ENCODE measurements at regions not wholly inside any gene's neighbourhood (a gene's known extent, or its start where the extent isn't known, plus 50 kb on each side); places are given as distances from the start of the nearest gene placed in this dataset.
A peak's percentile ranks its signal among the peaks of the same experiment; 100 is the strongest.
"Not testable (repeated sequence)": the region's sequence is repeated elsewhere in the genome, so short reads cannot be mapped to it uniquely, and the experiment has no call there.

GRCh38 chr1:221283532-221283931 lies 404.3 kb downstream of the HLX start:
- DNase-seq (ENCODE audit: low read depth in 4 of 4, low spot score in 2 of 4): no peak

- DNase-seq (ENCODE audit: low read depth in 4 of 4, low spot score in 2 of 4): peak in 2 of 4 donors; percentile 32 to 34
Measured at GRCh38 chr1:221284028-221284427, 404.8 kb downstream of the HLX start.

DNA sequence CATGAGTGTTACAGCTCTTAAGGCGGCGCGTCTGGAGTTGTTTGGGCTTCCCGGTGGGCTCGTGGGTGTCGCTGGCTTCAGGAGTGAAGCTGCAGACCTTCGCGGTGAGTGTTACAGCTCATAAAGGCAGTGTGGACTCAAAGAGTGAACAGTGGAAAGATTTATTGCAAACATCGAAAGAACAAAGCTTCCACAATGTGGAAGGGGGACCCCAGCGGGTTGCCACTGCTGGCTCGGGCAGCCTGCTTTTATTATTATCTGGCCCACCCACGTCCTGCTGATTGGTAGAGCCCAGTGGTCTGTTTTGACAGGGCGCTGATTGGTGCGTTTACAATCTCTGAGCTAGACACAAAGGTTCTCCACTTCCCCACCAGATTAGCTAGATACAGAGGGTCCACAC lies 405.7 kb downstream of the HLX start:
- not testable (repeated sequence) for DNase-seq (ENCODE audit: low read depth in 4 of 4, low spot score in 2 of 4)

- DNase-seq (ENCODE audit: low read depth in 4 of 4, low spot score in 2 of 4): not testable (repeated sequence)
Measured at GRCh38 chr1:221285458-221286210, 406.4 kb downstream of the HLX start.

GRCh38 chr1:221286399-221286798 lies 407.2 kb downstream of the HLX start:
- no peak for DNase-seq (ENCODE audit: low read depth in 4 of 4, low spot score in 2 of 4)

- no peak for DNase-seq (ENCODE audit: low read depth in 4 of 4, low spot score in 2 of 4)
Measured at GRCh38 chr1:221289103-221289502, 409.9 kb downstream of the HLX start.

GRCh38 chr1:221290669-221291068 lies 411.4 kb downstream of the HLX start:
- no peak for DNase-seq (ENCODE audit: low read depth in 4 of 4, low spot score in 2 of 4)

DNA sequence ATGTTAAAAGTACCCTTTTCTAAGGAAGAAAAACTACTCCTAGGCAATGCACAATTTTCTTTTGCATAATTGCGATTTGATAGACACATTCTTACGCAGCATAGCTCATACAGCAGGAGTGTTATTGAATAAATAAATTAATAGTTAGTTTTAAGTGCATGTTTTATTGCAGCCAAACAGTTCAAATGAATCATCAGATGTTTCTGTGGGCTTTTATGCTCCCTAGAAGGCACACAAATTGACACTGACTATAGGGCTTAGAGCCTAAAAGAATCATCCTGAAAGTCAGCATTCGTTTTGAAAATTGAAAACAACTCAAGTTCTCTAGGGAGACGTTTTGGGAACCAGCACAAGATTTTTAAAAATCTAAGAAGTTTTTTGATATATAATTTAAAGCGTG lies 411.9 kb downstream of the HLX start:
- no peak for DNase-seq (ENCODE audit: low read depth in 4 of 4, low spot score in 2 of 4)

GRCh38 chr1:221292652-221293051 lies 413.4 kb downstream of the HLX start:
- no peak for DNase-seq (ENCODE audit: low read depth in 4 of 4, low spot score in 2 of 4)

DNA sequence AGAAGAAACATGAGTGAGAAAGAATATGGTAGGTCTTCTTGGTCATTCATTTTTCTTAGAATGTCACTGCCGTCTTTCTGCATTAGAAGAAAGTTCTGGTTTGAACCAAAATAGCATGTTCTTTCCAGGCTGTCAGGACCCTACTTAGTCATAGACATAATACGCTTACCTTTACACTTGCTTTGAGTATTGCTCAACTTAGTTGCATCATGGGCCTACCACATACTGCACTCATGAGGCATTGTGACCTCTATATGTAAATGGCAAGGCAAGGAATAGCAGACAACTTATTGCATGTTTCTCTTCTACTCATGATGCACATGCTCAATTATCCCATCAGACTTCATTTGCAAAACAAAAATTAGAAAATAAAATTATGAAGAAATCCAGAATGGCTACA lies 415.0 kb downstream of the HLX start:
- no peak for DNase-seq (ENCODE audit: low read depth in 4 of 4, low spot score in 2 of 4)

- DNase-seq (ENCODE audit: low read depth in 4 of 4, low spot score in 2 of 4): no peak
Measured at GRCh38 chr1:221302357-221302756, 423.1 kb downstream of the HLX start.

DNA sequence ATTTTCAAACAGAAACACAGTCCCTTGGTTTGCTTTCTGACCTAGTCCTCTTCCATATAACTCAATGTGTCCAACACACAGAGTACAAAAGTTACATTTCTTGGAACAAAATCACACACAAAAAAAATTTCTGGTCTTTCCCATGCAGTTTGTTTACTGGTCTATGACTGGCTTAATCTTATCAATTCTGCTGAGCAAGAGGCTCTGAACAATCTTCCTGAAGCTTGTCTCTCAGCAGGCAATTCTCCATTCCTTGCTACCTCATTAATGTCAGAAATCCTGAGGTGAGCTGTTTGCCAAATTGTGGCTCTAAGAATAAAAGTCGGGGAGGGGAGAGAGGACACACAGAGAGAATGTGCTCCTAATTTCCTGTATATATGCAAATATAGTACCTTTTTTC lies 423.6 kb downstream of the HLX start:
- DNase-seq (ENCODE audit: low read depth in 4 of 4, low spot score in 2 of 4): no peak

- DNase-seq (ENCODE audit: low read depth in 4 of 4, low spot score in 2 of 4): no peak
Measured at GRCh38 chr1:221303623-221304022, 424.4 kb downstream of the HLX start.

DNA sequence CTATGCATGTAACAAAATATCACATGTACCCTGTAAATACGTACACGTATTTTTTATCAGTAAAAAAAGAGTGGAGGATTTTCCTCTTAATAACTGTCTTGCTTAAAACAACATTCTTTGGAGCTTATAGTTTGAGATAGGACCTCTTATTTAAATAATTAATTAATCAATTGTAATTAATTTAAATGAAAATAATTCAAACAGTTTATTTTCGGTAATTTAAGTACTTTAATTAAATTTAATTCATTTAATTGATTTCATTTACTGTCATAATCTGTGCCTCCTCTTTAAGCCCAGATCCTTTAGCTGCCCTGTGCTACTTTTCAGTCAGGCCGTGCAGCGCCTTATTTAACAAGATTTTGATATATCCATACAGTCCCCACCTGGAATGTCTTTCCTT lies 427.0 kb downstream of the HLX start:
- no peak for DNase-seq (ENCODE audit: low read depth in 4 of 4, low spot score in 2 of 4)

DNA sequence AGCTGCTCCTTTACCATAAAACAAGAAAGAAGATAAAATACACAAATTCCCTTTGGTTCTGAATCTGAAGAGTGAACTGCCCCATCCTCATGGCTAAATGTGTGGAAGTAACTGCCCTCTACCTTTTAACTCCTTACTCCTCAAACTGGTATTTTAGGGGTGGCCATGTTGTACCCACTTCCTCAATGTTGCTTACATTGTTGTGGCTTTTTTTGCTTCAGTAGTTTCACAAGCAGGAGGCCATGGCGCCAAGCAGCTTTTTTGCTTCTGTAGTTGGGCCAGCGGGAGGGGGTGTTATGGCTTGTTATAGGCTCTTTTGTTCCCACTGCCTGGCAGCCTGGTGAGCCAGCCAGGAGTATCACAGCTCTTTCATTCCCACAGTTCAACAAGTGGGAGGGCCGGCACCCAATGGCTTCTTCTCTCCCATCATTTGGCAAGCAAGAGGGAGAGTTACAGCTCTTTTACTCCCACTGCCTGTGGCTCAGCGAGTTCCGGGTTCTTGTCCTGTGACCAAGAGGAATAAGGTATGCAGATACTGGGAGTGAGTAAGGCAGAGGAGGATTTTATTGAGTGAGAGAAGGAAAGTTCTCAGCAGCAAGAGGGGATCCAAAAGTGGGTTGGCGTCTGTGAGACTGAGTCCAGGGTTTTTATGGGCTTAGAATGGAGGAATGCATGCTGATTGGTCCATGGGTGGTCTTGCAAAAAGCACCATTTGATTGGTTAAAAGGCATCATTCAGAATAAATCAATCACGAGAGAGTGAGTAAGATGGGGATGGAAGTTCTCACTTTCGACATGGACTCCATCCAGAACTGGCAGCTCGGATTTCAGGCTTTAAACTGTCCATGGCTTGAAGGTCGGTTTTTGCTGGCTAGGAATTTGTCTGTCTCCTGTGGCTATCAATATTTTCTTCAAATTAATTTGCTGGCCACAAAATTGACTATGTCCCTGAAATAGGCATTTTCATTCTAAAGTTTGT lies 429.6 kb downstream of the HLX start:
- DNase-seq (ENCODE audit: low read depth in 4 of 4, low spot score in 2 of 4): no peak

DNA sequence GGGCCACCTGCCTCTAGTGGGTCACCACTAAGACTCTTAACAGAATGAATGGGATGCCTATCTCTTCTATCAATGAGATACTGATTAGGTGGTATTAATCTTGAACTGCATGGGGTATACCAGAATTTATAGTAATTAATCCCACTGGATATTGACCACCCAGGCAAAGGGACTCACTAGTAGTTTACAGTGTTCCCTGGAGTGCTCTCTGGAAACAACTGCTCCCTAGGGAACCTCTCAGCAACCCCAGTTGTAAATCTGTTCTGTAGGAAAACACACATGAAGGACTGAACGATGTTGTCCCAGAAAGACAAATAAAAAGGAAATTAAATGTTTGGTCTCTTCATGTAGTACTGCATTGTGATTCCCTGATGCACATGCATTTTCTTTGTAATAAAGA lies 430.5 kb downstream of the HLX start:
- no peak for DNase-seq (ENCODE audit: low read depth in 4 of 4, low spot score in 2 of 4)

GRCh38 chr1:221310180-221310579 lies 430.9 kb downstream of the HLX start:
- DNase-seq (ENCODE audit: low read depth in 4 of 4, low spot score in 2 of 4): no peak

DNA sequence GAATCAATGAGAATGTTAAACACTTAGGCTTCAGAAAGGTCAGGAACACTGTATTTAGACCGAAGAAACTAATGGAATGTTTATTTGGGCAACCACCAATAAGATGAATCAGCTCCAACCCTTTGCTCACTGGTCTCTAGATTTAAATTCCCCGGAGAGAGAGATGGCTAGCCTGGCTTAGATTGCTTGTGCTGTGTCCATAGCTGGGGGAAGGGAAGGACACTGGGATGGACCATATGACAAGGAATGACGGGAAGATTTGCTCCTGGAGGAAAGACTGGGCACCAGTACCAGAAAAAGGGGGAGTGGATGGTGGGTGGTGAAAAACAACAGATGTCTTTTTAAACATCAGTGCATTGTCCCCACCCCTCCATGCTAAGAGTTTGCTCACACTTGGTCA lies 426.6 kb downstream of the DUSP10 start:
- DNase-seq (ENCODE audit: low read depth in 4 of 4, low spot score in 2 of 4): no peak

DNA sequence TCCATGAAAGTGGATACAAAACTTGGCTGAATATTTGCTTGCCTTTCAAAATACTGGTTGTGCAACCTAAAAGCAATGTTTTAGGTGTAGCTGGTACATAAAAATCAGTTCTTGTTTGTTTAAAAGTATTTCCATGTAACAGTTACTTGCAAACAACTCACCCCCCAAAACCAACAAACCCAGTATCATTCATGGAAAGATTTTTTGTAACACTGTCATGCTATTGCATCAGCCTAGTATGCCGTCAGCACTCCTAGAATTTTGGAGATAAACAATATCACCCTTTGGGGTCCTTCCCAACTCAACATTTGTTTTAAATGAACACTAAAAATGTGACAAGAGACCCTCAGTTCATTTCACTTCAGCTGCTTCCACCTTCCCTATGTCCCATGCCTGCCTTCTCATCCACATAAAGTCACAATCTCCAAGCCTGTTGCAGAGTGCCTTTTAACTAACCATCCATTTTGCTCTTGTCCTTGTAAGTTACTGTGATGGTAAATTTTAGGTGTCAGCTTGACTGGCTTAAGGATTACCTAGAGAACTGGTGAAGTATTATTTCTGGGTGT lies 425.3 kb downstream of the DUSP10 start:
- DNase-seq (ENCODE audit: low read depth in 4 of 4, low spot score in 2 of 4): no peak

DNA sequence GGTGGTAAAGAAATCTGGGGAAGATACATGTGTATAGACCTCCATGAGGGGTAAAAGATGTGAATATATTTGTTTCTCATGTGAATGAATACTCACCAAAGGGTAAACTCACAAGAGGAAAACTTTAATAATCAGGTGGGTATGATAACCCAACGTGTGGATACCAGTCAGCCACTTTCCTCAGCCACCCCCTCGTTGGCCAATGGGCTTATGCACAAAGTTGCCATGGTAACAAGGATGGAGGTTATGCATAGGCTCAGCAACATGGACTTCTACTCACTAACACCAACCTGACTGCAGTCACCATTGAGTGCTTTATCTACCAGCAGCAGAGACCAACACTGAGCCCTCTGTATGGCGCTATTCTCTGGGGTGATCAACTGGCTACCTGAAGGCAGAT lies 424.4 kb downstream of the DUSP10 start:
- no peak for DNase-seq (ENCODE audit: low read depth in 4 of 4, low spot score in 2 of 4)

DNA sequence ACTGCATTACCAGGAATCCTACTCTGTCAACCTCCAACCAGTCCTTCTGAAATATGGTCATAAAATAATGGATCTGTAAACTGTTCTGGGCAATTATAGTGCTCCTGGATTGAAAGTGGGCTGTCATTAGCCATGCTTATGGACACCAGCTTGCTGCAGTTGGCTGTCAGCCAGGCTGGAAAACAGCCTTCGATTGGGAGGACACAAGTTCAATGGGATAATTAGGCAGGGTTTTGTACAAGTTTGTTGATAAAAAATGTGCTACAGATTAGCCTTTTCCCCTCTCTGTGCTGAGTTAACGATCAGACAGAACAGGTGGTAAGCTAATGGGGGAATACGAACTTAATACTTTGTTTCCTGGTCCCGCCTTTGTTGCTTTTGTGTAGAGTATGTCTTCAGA lies 413.9 kb downstream of the DUSP10 start:
- DNase-seq (ENCODE audit: low read depth in 4 of 4, low spot score in 2 of 4): no peak

All from left renal cortex interstitium (tissue), 4 donors.